ENCODE measurements at regions not wholly inside any gene's neighbourhood (a gene's known extent, or its start where the extent isn't known, plus 50 kb on each side); places are given as distances from the start of the nearest gene placed in this dataset.

DNA sequence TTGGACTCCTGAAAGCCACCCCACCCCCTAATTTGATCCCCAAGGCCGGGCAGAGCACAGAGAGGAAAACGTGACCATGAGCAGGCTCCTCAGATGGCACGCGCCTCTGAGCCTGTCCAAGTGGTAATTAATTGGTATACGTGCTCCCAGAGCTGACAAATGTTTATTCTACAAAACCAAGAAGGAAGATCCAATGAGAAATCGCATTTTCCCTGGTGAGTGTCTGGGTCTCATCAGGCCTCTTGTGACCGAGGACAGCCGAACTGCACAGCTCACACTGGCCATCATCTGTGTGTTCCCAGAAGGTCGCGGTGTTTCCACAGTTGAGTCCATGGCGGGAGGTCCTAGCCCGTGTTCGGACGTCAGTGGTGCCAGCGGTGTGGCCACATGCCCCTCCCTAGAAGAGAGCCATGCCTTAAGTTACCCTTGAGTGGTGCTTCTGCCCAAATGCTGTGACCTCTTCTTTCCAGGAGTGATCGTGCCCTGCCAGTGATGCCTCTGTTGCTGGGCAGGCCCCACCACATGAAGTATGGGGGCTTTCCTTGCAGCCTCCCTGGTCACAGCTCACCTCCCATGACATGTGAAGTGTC, 317.5 kb upstream of the RTL1 start:
- DNase-seq: no peak

DNA sequence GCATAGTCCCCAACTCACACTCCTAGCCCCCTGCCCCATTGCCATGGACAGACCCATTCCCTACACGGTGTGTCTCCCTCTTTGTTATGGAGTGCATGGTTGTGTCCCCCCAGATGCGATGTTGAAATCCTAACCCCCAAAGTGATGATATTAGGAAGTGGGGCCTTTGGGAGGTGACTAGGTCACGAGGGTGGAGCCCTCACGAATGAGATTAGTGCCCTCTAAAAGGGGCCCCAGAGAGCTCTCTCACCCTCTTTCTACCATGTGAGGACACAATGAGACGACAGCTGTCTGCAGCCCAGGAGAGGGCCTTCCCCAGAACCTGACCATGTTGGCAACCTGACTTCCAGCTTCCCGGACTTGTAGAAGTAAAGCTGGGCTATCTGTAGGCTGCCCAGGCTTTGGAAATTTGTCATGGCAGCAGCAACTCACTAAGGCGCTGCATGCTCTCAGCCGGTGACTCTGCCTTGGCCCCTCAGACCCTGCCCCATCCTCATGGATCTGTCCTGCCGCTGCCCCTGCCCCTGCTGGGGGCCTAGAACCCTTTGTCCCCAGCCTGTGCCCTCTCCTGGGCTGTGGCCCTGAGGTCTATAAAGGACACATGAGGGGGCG, 318.1 kb upstream of the RTL1 start:
- DNase-seq: no peak

DNA sequence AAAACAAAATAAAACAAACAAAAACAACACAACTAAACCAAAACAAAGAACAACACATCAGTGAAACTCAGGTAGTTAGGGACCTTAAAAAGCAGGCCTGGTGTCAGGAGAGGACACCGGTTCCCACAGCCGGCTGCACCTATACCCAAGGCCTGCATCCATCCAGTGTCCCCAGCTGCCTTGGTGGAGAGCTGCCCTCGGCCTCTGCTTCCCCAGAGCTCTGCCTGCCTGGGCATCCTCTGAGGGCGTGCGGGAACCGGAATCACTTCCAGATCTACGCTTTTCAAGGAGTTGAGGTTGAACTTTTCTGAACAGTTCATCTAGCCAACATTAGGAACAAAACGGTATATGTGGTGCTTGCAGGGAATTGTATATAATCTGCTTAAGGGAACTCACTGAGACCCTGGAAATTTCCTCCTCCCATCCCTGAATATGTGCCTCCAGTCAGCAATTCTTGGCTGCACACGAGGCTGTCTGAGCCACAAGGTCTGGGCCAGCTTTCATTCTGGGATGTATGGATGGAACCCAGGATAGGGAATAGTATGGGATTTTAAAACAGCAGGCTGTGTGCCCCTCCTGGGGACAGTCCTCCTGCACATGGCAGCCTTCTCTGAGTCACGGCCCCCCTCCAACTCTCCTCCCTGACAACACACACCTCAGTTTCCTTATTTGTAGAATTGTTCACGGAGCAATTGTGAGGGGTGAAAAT, 319.0 kb upstream of the RTL1 start:
- no peak for DNase-seq

DNA sequence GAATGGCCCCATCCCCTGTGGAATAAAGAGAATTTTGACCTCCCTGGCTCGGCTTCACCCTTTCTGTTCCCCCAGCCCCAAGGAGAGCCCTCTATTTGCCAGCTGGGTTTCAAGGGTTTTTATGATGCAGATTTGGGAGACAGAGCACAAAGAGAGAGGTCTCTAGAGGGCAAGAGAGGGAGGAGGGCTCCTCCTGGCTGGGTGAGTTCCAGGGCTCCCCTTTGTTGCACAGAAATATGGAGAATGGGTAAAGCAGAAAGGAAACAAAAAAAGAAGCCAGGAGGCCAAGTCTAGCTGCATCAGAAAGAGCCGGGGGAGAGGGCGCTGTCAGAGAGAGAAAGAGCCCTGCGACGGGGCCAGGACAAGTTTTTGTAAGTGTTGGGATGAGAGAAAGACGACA, 319.6 kb upstream of the RTL1 start:
- DNase-seq: no peak

DNA sequence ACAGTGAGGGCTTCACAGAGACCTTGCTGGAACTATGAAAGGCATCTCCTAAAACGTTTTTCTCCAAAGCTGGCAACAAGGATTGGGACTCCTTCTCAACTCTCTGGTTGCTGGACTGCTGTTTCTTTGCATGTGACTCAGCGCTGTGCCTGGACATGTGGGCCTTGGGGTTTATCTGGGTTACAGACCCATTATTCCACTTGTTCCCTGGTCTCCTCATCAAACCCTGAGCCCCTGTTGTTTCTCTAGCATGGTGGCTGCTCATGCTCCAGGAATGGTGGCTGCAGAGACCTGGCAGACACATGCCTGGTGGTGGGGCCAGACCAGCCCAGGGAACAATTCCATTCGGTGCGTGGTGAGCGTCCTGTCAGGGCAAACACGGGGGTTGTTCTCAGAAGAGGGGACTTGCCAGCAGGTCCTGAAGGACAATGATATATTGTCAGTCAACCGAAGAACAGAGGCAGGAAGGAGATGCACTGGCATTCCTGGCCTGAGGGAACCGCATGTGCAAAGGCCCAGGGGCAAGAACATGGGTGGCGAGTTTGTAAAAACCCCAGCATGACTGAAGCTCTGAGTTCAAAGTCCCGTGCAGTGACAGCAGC, 320.1 kb upstream of the RTL1 start:
- DNase-seq: no peak

DNA sequence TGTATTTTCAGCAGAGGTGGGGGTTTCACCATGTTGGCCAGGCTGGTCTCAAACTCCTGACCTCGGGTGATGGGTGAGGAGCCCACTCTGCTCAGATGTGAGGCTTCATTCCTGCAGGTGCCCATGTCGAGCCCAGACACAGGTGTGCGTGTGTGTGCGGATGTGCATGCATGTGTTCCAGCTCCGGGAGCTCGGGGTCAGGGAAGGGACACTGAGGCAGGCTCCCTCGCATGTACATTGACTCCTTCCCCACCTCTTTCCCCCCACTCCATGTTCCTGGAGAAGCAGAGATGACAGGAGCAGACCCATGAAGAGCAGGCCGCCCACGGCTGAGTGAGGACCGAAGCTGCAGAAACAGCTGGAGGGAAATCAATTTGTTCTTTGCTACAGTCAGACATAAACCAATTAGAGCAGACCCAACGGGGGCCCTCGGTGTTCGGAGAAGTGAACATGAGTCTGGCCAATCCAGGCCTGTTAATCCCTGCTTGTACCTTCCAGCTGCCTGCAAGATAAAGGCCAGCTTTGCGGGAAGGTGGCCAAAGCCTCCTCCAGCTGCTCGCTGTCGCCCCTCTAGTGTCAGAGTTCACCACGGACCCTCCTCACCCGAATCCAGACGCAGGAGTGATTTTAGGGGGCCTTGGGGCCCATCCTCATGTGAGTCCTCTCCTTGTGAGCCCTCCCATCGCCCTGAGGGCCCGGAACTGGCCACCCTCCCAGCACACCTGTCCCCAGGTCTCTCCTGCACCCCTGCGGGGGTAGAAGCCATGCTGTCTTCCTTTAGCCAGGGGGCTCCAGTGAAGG, 321.0 kb upstream of the RTL1 start:
- DNase-seq: no peak

DNA sequence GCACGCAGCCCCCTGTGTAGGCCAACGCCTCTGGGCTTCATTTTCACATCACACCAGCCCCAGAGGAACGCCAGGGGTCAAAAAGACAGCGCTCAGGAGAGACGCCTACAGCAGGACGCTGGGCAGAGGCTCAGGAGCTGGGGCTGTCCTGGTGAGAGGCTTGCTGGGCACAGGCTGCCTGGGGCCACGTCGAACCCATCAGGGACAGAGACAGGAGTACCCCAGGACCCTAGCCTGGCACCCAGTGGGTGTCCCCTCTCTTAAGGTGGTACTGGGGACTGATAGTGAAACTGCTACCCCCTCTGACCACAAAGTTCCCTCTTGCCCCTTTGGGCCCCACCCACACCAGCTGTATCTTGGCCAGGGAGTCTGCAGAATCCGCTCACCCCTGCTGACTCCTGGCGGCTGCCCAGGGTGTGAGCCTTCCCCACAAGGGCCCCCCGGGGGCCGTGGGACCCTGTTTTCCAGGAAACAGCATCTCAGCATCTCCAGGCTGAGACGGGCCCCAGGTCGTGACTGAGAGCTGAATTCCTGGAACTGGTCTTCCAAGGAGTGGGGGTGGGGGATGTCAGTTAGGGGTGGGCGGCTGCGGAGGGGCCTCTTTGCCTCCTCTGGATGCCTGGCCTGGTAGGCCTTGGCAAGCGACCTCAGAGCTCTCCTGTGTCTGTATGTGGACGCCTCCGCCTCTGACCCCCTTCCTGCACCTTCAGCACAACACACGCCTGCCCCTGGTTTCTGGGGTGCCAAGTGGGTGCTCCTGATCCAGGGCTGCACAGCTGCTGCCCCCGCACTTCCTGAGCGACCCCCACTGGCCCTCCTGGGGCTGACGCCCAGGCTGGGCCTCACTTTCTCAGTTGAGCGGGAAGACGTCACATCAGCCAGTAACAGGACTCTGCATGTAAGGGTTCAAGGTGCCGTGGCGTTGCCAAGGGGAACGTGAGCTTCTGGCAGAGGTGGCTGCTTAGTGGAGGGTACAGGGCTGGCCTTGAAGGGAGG, 321.9 kb upstream of the RTL1 start:
- no peak for DNase-seq

DNA sequence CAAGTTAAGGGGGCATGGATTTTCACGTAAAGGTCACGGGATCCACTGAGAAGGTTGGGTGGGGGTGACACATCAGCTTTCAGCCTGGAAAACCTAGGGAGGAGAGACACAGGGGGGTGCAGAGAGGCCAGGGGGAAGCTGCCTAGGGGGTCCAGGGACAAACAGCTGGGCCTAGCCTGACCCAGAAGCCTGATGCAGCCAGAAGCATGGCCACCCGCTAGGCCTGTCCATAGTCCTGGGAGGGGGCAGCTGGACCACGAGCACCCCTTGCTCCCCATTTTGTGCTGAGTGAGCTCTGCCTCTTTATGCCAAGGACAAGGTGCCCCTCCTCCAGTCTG, 322.7 kb upstream of the RTL1 start:
- DNase-seq: no peak

DNA sequence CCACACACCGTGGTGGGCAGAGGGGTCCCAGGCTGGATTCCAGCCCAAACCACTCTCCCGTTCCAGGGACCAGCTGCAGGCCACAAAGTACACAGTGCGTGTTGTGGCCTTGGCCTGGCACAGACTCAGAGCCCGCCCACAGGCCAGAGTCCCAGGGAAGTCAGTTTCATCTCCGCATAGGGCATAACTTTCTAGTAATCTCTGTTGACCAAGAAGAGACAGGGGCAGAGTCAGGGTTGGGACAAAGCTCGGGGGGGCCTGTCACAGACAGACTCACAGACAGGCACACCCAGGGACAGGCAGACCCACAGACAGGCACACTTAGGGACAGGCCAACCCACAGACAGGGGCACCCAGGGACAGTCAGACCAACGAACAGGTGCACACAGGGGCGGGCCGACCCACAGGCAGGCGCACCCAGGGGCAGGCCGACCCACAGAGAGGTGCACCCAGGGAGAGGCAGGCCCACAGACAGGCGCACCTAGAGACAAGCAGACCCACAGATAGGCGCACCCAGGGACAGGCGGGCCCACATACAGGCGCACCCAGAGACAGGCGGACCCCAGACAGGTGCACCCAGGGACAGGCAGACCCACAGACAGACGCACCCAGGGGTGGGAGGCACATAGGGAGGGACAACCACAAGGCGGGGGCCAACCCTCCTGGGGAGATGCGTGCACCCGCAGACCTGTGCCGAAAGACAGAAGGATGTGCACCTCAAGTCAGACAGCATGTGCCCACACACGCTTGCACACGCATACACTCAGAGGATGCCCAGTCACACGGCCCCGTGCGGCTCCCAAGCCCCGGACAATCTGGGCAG, 323.3 kb upstream of the RTL1 start:
- DNase-seq: no peak

DNA sequence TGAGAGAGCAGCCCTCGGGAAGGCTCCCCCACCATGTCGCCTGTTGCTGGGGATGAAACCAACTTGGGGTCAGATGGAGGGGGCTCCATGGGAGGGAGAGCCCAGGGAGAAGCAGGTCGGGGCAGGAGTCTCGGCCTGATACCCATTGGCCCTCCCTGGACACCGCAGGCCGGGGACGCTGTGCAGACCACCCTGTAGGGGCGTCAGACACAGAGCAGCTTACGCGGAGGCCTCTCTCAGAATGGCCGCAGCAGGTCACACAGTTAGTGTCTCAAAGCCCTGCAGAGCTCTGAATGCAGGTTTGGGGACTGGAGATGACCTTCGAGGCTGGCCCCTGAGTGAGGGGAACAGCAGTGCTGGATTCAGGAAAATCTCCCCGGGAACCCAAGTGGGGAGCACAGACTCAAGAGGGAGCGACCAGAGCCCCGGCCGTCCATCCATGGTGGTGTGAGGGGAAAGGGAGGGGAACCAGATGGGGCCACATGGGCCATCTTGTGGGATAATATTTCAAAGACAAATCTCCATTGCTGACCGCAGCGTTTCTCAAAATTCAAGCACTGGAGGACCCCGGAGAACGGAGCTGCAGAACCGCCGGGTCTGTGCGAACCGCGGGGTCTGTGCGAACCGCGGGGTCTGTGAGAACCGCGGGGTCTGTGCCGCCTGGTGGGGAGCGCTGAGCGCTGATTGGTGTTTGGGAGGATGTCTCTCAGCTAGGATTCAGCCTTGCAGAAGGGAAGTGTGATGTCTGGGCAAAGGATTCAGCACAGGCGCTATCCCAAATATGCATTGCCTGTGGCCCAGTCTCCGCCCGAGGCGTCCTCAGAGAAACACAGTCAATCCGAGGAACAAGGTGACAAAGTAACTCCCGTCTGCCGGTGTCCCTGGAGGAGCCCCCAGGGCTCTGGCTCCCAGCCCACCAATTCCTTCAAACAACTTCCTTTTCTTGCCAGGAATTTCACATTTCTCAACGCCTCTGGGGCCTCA, 324.4 kb upstream of the RTL1 start:
- no peak for DNase-seq

DNA sequence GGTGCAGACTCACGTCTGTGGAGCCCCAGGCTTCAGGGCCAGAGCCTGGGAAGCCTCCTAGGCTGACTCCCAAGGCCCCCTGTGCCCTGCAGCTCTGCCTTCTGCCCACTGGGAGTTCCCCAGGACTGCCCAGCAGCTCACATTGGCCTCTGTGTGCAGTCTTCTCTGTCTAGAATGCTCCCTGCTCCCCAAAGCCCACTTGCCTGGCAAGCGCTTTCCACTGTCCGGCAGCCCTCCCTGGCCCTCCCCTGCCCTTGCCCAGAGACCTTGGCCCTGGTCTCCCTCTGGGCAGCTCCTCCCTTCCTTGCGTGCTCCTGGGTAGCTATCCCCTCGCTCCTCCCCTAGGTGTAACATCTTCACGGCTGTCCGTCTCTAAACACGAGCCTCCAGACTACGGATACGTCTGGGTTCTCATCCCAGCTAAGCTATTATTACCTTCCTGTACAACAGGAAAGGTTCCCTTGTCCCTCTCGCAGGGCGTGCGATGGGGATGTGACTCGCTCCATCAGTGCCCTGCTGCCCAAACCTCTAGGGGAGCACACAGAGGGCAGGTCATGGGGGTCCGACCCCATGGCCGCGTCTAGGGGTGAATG, 325.5 kb upstream of the RTL1 start:
- no peak for DNase-seq

DNA sequence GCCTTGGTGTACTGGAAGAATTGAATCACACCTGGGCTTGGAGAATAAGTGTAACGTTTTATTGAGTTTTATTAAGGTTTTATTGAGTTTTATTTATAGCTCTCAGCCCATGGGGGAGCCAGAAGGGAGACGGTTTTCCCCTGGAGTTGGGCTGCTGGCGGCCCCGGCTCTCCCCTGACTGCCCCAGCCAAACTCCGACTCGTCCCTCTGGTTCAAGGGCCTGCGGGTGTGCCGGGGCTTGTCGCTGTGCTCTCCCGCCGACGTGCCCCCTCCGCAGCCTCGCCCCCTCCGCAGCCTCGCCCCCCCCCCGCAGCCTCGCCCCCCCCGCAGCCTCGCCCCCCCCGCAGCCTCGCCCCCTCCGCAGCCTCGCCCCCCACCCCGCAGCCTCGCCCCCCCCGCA, 326.1 kb upstream of the RTL1 start:
- no peak for DNase-seq

DNA sequence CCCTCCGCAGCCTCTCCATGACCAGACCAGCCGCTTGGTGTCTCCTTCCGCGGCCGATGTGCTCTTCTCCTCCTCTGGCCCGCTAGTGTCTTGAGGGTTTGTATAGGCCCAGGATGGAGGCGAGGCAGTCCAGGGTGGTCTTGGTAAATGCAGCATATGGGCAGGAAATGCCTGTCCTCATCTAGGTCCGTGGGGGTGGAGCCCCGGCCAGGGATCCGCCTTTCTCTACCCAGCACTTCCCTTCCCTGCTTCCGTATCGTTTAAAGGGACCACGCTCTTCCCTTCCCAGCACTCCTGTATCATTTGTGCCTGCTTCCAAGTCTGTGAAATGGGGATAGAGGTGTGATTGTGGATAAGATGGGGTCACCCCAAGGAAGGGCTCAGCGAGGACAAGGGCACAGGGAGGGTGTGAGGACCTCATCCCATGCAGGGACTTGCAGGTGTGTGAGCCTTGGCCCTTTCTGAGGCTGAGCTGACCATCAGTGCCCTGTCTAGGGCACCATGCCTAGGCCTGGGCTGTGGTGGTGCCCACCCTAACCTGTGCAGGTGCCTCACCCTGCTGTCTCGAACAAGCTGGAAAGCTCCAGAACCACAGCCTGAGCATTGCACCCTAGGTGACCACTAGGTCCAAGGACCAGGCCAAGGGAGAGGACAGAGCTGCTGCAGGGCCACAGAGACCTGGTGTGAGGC, 326.8 kb upstream of the RTL1 start:
- DNase-seq: no peak

DNA sequence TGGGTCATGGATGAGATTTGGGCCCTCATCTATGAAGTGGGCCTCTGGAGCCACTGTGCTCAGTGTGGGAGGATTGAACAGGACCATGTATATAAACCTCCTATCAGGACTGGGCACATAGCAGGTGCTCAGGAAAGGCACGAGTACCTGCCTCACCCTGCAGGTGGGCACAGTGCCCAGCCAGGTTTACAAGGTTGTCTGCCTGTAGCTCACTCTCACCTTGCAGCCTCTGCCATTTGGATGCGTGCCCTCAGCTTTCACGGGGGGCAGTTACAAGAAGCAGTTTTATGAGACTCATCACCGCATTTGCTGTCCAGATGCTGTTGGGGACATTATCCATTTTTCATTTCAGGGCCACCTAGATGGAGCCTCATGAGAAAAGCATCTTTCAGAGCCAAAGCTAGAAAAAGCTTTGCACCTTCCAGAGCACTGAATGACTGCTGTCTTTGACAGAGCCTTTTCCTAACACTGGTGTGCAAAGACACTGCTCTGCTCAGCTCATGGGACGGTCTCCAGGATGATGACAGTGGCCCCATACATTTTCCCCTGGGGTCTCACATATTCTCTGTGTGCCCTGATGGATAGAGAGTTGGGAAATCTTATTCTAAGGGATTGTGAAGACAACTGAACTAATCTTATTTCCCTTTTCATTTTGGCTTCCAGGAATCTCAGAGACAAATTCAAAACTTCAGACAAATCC, 327.5 kb upstream of the RTL1 start:
- DNase-seq: no peak

DNA sequence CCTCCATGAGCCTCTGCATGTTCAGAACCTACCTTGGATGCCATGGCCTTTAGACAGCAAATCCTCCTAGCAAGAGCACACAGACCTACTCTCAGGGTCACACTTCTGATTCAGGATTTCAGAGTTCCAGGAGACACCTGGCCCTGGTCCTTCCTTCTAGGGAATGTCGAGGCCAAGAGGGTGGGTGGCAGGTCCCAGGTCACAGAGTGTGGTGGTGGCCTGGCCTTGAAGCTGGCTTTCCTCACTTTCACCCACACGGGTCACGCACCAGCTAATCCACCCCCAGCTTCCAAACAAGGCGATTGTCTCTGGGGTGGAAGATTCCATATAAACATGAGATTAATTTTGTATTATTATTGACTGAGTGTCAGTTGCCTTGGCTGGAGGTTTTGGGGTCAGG, 328.3 kb upstream of the RTL1 start:
- no peak for DNase-seq

DNA sequence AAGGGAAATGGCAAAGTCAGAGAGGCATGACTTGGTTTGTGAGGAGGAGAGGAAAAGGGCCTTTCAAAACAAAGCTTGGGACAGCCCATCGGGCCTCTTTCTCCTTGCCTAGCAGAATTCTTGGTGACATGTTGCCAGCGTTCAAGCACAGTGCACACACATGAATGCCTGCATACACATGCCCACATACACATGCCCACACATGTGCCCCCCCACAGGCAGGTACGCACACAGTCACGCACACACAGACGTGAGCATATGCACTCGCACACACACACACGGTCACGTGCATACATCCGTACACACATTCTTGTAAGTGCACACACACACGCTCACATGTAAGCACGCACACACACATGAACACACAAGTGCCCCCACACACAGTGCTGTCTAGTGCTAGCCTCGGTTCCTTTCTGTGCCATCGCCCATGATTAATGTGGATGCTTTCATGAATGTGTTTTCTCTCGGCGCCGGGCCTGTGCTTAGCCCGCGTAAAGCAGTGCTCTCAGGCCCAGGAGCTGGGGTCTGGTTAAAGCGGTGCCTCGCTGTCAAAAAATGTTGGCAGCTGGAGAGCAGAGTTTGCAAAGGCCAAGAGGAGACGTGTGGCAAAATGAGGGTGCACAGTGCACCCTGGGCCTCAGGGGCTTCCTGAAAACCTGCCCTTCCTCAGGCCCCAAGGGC, 328.8 kb upstream of the DIO3 start:
- DNase-seq: no peak

DNA sequence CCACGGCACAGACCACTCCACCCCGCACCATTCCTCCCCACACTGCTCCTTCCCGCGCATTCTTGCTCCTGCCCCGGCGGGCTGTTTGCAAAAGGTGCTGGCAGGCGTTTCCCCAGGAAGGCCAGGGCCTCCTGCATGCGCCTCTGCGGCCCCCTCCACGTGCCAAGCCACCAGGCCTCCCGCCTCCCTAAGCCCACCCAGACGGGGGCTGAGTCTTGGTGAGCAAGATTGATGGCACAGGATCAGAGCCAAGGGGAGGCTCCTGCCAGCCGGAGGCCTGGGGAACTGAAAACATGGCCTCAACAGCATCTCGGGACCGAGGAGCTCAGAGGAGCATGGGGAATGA, 328.3 kb upstream of the DIO3 start:
- DNase-seq: no peak

DNA sequence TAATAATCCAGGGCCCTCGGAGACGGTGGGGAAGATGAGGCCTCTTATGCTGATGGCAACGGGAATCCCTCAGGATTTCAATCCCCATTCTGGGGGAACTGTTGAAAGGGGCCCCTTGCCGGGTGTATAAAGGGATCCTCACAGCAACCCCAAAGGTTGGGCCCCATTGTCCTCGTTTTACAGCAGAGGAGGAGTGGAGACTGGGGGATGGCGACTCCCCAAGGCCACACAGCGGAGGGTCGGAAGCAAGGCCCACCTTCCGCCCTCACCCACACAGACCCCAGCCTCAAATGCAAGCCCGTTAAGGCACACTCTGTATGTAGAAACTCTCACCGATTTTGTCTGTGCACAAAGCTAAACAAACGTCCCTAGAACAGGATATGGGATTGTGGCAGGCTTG, 327.9 kb upstream of the DIO3 start:
- no peak for DNase-seq
